ENCODE measurements at regions not wholly inside any gene's neighbourhood (a gene's known extent, or its start where the extent isn't known, plus 50 kb on each side); places are given as distances from the start of the nearest gene placed in this dataset.

DNA sequence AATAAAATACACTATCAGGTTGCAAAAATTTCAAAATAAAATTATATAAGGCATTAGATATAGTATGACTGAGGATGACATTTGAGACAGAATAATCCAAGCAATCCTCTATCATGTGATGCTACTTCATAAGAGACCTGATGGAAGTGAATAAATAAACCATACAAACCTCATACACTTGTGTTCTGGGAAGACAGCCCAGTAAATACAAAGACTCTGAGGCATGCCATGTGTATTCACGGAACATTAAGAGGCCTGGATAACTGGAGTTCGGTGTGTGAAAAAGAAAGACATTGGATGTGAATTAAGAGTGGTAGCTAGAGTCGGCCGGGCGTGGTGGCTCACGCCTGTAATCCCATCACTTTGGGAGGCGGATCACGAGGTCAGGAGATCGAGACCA, 364.2 kb downstream of the ADAM29 start:
- no peak for TF ChIP-seq ARNT (IDR thresholded peaks at IDR 0.05)
- TF ChIP-seq SP1 (IDR thresholded peaks at IDR 0.05): no peak
- TF ChIP-seq CTBP1 (IDR thresholded peaks at IDR 0.05; ENCODE audit: borderline replicate concordance): no peak
- no peak for TF ChIP-seq BHLHE40 (IDR thresholded peaks at IDR 0.05; ENCODE audit: borderline replicate concordance)
- no peak for TF ChIP-seq FOXM1 (IDR thresholded peaks at IDR 0.05; ENCODE audit: borderline replicate concordance)
- TF ChIP-seq TARDBP (IDR thresholded peaks at IDR 0.05): no peak
- no peak for TF ChIP-seq SUZ12 (IDR thresholded peaks at IDR 0.05)
- no peak for TF ChIP-seq FOXK2 (IDR thresholded peaks at IDR 0.05)
- TF ChIP-seq ZNF384 (IDR thresholded peaks at IDR 0.05): no peak
- TF ChIP-seq HDGF (IDR thresholded peaks at IDR 0.05; ENCODE audit: borderline replicate concordance): no peak
